CMK (cell line): ENCODE measurements at regions not wholly inside any gene's neighbourhood (a gene's known extent, or its start where the extent isn't known, plus 50 kb on each side); places are given as distances from the start of the nearest gene placed in this dataset.

Experiments used
- DNase-seq: peaks from one replicate; pipeline ENCODE4 v3.0.0-alpha.2; 2010; ENCODE audit warnings: low read depth

DNA sequence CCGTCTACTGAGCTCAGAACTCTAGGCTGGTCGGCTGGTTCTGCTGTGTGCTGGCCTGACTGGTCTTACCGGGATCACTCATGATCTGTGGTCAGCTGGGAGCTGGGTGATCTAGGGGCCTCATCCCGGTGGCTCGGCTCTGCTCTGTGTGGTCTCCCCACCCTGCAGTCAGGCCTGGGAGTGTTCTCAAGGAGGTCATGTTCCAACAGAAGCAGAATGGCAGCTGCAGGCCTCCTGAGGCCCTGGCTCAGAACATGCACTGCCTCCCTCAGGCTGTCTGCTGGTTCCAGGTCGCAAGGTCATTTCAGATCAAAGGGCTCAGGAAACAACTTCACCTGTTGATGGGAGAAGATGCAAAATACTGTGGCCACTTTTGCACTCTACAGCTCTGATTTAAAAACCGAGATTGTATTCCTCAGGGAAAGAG is 81.1 kb upstream of the RFX8 start:
- DNase-seq, result no peak

DNA sequence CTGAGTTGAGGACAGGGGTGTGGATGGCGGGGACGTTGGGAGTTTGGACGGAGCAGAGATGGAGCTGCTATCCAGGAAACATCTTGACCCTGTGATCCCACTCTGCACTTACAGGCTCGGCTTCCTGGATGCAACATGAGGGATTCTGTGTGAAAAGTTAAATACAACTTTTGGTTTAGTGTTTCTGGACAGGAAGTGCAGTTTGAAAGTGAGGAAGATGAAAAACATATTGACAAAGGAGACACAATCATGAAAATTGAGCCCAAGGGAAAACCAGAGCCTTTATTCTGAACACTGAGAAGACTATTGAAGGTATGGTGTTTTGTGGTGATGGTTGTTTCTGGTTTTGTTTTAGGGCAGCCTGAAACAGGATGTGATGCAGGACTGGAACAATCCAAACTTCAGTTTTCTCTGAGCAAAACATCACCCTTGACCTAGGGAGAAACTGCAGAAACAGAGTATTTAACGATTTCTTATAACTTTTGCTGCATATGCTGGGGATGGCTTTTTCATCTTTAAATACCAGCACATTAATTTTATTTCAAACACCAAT is 76.5 kb upstream of the RFX8 start:
- no peak for DNase-seq

DNA sequence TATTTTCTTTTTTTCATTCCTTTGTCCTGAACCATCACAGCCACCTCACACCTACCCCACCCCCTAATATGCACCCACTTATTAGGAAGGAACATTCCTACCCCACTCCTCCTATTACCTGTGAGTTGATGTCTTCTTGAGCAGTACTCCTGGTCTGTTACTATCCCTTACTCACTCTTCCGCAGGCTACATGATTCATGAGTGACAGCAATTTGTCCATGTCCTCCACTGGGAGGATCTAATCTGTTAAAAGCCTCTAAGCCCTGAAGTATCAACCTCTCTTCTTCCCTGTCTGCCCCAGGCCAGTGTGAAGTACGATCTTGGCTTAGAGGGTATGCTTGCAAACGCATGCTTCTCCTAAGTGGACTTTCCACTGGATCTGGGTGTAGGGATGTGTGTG is 75.6 kb upstream of the RFX8 start:
- DNase-seq, result no peak

DNA sequence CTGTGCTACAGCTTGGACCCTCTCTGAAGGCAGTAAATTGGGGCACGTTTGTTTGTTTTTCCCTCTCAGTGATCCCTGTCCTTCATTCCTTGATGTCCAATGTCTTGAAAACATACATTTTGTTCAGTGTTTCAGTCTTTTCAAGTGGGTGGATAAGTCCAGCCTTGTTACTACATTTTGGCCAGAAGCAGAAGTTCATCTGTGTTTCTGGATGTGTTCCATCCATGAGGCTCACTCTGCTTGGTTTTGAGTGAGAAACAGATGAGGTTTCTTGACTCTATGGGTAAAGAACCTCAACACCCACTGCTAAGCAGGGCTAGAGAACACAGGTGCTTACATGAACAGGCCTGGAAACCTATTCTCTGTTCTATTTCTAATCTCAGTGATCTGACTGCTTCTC is 74.5 kb upstream of the RFX8 start:
- no peak for DNase-seq

DNA sequence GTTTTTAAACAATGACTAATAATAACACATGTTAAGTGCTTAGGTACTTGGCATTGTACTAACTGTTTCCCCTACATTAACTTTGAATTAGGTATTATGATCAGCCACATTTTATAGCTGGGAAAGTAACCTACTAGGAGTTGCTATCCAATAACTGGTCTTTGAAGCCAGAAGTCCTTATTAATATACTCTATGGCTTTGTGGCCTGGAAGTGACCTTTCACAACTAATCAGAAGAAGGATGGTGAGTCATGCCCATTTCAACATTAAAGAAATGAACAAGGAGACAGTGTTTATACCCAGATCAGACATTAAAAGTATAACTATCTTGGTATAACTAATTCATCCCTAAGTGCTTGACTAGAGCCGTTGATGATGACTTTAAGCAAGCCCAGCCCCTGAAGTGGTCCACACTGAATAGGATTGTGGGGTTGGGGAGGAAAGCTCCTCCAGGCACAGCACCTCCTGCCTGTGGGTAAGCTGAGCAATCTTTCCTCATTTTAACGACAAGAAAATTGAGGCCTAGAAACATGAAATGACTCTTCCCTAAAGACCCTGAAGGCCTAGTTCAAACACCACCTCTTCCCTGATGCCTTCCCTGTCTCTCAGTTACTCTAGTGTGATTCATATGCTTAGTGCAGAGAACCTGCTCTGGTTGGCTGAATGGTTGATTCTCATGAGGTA is 71.6 kb upstream of the RFX8 start:
- no peak for DNase-seq

DNA sequence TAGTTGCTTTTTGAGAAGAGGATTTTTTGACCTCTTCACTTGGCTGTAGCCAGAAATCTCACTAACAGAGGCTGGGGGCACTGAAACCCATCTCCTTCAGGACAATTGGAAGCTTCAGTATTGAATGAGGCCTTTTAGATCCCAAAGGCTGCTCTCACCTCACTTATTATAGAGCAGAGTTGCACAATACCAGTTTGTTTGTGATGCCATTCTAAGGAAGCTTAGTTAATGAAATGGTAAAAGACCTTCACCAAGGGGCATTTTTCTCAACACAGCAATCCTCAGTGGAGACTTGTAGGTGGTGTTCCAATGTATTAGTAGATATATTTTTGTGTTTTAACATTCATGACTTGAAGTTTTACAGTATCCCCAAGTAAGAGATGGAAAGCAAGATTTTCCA is 71.0 kb upstream of the RFX8 start:
- DNase-seq, result no peak

DNA sequence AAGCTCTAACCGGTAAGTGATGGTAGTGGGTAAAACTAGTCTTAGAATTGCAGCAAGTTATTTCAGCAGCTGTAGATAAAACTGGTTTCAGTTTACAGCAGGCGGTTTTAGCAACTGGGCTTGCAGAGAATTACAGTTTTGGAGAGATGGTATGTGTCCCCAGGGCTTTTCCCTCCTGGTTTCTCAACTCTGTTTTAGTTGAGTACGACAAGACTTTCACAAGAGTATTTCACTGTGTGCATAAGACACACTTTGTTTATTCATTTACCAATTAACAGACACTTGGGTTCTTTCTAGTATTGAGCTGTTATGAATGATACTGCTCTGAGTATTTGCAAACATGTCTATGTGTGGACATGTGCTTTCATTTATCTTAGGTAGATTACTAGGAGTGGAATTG is 65.6 kb upstream of the RFX8 start:
- DNase-seq, result no peak

DNA sequence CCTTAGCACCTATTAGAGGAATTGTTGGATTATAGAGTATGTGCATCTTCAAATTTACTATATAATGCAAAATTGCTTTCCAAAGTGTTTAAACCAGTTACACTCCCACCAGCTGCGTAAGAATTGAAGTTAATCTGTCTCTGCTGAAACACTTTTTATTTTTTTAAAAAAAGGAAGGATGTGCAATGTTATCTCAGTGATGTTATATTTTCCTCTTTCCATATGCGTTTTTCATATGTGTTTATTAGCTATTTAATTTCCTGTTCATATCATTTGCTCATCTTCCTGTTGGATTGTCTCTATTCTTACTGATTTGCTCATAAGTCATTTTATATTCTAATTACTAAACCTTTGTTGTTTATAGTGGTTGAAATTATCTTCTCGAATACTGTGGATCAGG is 63.2 kb upstream of the RFX8 start:
- DNase-seq, result no peak

DNA sequence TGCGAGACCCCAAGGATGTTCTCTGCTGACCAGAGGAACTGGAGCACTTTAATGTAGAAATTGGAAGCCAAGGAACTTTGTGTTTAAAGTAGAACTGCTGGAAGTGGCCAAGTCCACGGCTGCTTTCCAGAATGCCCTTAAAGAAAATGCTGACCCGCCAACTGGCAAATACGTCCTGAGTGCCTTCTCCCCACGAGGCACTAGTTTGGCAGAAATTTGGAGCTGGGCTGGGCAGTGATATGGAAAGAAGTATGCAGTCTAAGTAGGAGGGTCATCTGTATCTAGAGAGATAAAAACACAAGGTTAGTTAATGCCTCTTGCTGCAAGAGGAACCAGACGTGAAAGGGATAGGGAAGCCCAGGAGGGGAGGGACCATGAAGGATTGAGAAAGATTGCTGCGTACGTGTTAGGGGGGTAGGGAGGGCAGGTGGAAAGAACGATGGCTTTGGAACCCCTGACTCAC is 59.3 kb upstream of the RFX8 start:
- peak; percentile 15 for DNase-seq

DNA sequence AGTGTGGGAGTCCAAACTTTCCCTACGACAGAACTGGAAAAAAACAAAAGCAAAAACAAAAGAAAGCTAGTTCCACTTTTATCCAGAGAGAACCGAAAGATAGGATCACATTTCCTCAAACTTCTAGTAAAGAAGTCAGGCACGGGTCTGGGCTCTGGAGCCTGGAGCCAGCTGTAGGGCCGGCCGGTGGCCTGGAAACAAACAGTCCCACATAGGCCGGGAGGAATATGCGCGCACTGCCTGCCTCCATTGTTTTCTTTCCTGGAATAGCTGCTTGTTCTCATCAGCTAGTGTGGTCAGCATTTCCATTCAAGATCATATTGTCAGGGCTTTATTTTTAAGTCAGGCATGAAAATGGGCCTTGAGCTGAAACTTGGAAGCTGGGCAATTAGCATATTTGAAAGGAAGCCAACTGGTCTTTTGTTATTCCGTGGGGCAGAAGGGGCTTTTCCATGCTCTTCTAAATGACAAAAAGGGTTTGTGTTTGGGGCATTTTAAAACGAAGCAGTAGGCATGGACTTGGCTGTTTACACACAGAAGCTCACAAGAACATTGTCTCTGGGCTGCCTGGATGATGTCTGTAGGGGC is 58.7 kb upstream of the RFX8 start:
- no peak for DNase-seq

DNA sequence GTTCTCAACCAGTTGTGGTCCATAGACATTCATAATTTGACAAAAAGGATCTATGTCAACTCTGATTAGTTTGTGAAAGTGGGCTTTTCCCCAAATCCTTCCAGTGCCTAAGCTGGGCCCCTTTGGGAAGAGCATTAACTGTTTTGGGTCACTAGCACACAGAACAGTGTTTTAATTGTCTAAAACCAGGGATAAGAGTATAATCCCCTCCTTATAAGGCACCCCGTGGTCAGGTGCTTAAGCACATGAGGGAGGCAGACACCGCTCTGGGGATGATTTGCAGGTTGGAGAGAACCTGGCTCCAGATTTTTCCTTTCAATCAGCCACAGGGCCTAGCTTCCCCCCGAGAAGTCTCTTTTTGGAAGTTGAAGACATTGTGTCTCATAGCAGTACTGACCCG is 53.6 kb upstream of the RFX8 start:
- DNase-seq, result no peak

DNA sequence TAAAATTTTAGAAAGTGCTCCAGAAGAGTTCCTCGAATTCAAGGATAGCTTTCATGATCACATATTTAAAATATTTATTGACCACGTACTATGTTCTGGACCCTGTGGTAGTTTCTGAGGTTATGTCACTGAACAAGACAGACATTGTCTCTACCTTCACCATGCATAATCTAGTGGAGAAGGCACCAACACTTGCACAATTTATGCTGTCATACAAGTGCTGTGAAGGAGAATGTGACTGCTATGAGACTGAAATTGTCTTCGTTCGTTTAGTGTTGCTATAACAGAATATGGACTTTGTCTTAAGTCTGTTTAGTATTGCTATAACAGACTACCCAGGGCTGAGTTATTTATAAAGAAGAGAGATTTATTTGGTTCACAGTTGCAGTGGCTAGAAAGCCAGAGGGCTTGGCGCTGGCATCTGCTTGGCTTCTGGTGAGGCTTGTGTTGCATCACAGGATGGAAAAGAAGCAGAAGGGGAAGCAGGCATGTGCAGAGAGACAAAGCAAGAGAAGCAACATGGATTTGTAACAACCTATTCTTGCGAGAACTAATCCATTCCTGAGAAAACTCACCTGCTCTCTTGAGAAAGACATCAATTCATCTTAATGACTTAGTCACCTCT is 50.0 kb upstream of the RFX8 start:
- DNase-seq, result no peak
